ENCODE measurements at regions not wholly inside any gene's neighbourhood (a gene's known extent, or its start where the extent isn't known, plus 50 kb on each side); places are given as distances from the start of the nearest gene placed in this dataset.
A peak's percentile ranks its signal among the peaks of the same experiment; 100 is the strongest.

GRCh38 chr2:7661502-7661901, 744.3 kb downstream of the RNF144A start:
- TF ChIP-seq CTCF (conservative IDR thresholded peaks at IDR 0.05; ENCODE audit: low read depth, low read length): no peak
- DNase-seq (ENCODE audit: low read depth): no peak
- H3K4me3 ChIP-seq (ENCODE audit: low read length): no peak overlapping the region

- no peak for TF ChIP-seq CTCF (conservative IDR thresholded peaks at IDR 0.05; ENCODE audit: low read depth, low read length)
- H3K4me3 ChIP-seq (ENCODE audit: low read length): no peak overlapping the region
- no peak for DNase-seq (ENCODE audit: low read depth)
These were observed 748.7 kb downstream of the RNF144A start for GRCh38 chr2:7665880-7666279.

- TF ChIP-seq CTCF (conservative IDR thresholded peaks at IDR 0.05; ENCODE audit: low read depth, low read length): no peak
- no peak for DNase-seq (ENCODE audit: low read depth)
- H3K4me3 ChIP-seq (ENCODE audit: low read length): no peak overlapping the region
These were observed 749.5 kb downstream of the RNF144A start for GRCh38 chr2:7666596-7667259.

- no peak for TF ChIP-seq CTCF (conservative IDR thresholded peaks at IDR 0.05; ENCODE audit: low read depth, low read length)
- H3K4me3 ChIP-seq (ENCODE audit: low read length): no peak overlapping the region
- DNase-seq (ENCODE audit: low read depth): no peak
These were observed 750.1 kb downstream of the RNF144A start for GRCh38 chr2:7667260-7667757.

- TF ChIP-seq CTCF (conservative IDR thresholded peaks at IDR 0.05; ENCODE audit: low read depth, low read length): no peak
- H3K4me3 ChIP-seq (ENCODE audit: low read length): no peak overlapping the region
- DNase-seq (ENCODE audit: low read depth): no peak
These were observed 753.9 kb downstream of the RNF144A start for GRCh38 chr2:7670905-7671641.

- peak; percentile 86 for TF ChIP-seq CTCF (conservative IDR thresholded peaks at IDR 0.05; ENCODE audit: low read depth, low read length)
- no peak overlapping the region for H3K4me3 ChIP-seq (ENCODE audit: low read length)
- DNase-seq (ENCODE audit: low read depth): peak; percentile 29
These were observed 754.9 kb downstream of the RNF144A start for GRCh38 chr2:7672027-7672684.

Measured in retinal pigment epithelial cell (primary cell).